ENCODE measurements at regions not wholly inside any gene's neighbourhood (a gene's known extent, or its start where the extent isn't known, plus 50 kb on each side); places are given as distances from the start of the nearest gene placed in this dataset.

- Histone ChIP-seq H3K27me3 (replicated peaks) (no peaks in the 10 kb centered on the region), H3K4me3 (ENCODE audit: low read depth, low read length) (no peak overlapping the region), H3K27ac (no peak overlapping the region), H3K36me3 (replicated peaks) (no peaks in the 10 kb centered on the region)
- in situ Hi-C loops (cut with HindIII; ENCODE audit: low pct_ligation_motif_present, low sequenced_read_pairs) = no loop called here
- TF ChIP-seq CTCF (IDR thresholded peaks at IDR 0.05; ENCODE audit: low read depth, low read length, missing control alignments) = no peak
- no peak for DNase-seq
Measured at GRCh38 chr1:76713535-76713934, 153.7 kb upstream of the ST6GALNAC5 start.

GRCh38 chr1:76715474-76715873 is 151.8 kb upstream of the ST6GALNAC5 start:
- Histone ChIP-seq H3K27ac (no peak overlapping the region), H3K4me3 (ENCODE audit: low read depth, low read length) (no peak overlapping the region), H3K36me3 (replicated peaks) (no peaks in the 10 kb centered on the region), H3K27me3 (replicated peaks) (no peaks in the 10 kb centered on the region)
- TF ChIP-seq CTCF (IDR thresholded peaks at IDR 0.05; ENCODE audit: low read depth, low read length, missing control alignments) = no peak
- DNase-seq = no peak
- in situ Hi-C loops (cut with HindIII; ENCODE audit: low pct_ligation_motif_present, low sequenced_read_pairs) = no loop called here

GRCh38 chr1:76723949-76724348 is 143.3 kb upstream of the ST6GALNAC5 start:
- no peak for DNase-seq
- Histone ChIP-seq H3K36me3 (replicated peaks) (no peaks in the 10 kb centered on the region), H3K27ac (no peak overlapping the region), H3K27me3 (replicated peaks) (no peaks in the 10 kb centered on the region), H3K4me3 (ENCODE audit: low read depth, low read length) (no peak overlapping the region)
- in situ Hi-C loops (cut with HindIII; ENCODE audit: low pct_ligation_motif_present, low sequenced_read_pairs) = no loop called here
- TF ChIP-seq CTCF (IDR thresholded peaks at IDR 0.05; ENCODE audit: low read depth, low read length, missing control alignments) = no peak

- no peak for TF ChIP-seq CTCF (IDR thresholded peaks at IDR 0.05; ENCODE audit: low read depth, low read length, missing control alignments)
- in situ Hi-C loops (cut with HindIII; ENCODE audit: low pct_ligation_motif_present, low sequenced_read_pairs) = no loop called here
- no peak for DNase-seq
- Histone ChIP-seq H3K27ac (no peak overlapping the region), H3K4me3 (ENCODE audit: low read depth, low read length) (no peak overlapping the region), H3K36me3 (replicated peaks) (no peaks in the 10 kb centered on the region), H3K27me3 (replicated peaks) (no peaks in the 10 kb centered on the region)
Measured at GRCh38 chr1:76724816-76725215, 142.5 kb upstream of the ST6GALNAC5 start.

GRCh38 chr1:76725864-76726619 is 141.2 kb upstream of the ST6GALNAC5 start:
- in situ Hi-C loops (cut with HindIII; ENCODE audit: low pct_ligation_motif_present, low sequenced_read_pairs) = no loop called here
- no peak overlapping the region for H3K4me3 ChIP-seq (ENCODE audit: low read depth, low read length)
- TF ChIP-seq CTCF (IDR thresholded peaks at IDR 0.05; ENCODE audit: low read depth, low read length, missing control alignments) = no peak
- H3K27me3 ChIP-seq (replicated peaks) = no peaks in the 10 kb centered on the region
- no peak overlapping the region for H3K27ac ChIP-seq
- DNase-seq = no peak
- no peaks in the 10 kb centered on the region for H3K36me3 ChIP-seq (replicated peaks)

GRCh38 chr1:76727520-76727919 is 139.8 kb upstream of the ST6GALNAC5 start:
- no peak for DNase-seq
- in situ Hi-C loops (cut with HindIII; ENCODE audit: low pct_ligation_motif_present, low sequenced_read_pairs) = no loop called here
- no peak overlapping the region for H3K27ac ChIP-seq
- no peak overlapping the region for H3K4me3 ChIP-seq (ENCODE audit: low read depth, low read length)
- no peak for TF ChIP-seq CTCF (IDR thresholded peaks at IDR 0.05; ENCODE audit: low read depth, low read length, missing control alignments)
- H3K36me3 ChIP-seq (replicated peaks) = no peaks in the 10 kb centered on the region
- H3K27me3 ChIP-seq (replicated peaks) = no peaks in the 10 kb centered on the region

All from brain microvascular endothelial cell (primary cell).